Neural cell (in vitro differentiated cells): ENCODE measurements at regions not wholly inside any gene's neighbourhood (a gene's known extent, or its start where the extent isn't known, plus 50 kb on each side); places are given as distances from the start of the nearest gene placed in this dataset.

Source experiments
- EP300 ChIP-seq: fragments of 450-650 bp; conservative IDR thresholded peaks from 2 replicates; pipeline ENCODE4 v1.6.1; 2014; ENCODE audit warnings: antibody characterized with exemption, mild to moderate bottlenecking, moderate library complexity; ENCODE audit not compliant: poor library complexity, severe bottlenecking
- EZH2 ChIP-seq: fragments of 200-600, 300-800 bp; shearing (Covaris generic), sonication (generic); IDR thresholded peaks from 2 replicates; pipeline ENCODE4 v1.6.1; 2014; ENCODE audit warnings: antibody characterized with exemption, low read length, borderline replicate concordance, mild to moderate bottlenecking; ENCODE audit not compliant: insufficient read depth, poor library complexity, severe bottlenecking
- MXI1 ChIP-seq: fragments of 450-650 bp; conservative IDR thresholded peaks from 2 replicates; pipeline ENCODE4 v1.6.1; 2014; ENCODE audit warnings: antibody characterized with exemption, mild to moderate bottlenecking; ENCODE audit not compliant: poor library complexity, severe bottlenecking
- POLR2AphosphoS5 ChIP-seq: IDR thresholded peaks from 2 replicates; pipeline ENCODE4 v1.6.1; 2012
- REST ChIP-seq: IDR thresholded peaks from 2 replicates; pipeline ENCODE4 v1.6.1; 2012; ENCODE audit warnings: borderline replicate concordance
- SMC3 ChIP-seq: fragments of 450-650 bp; conservative IDR thresholded peaks from 2 replicates; pipeline ENCODE4 v1.6.1; 2014; ENCODE audit warnings: antibody characterized with exemption, mild to moderate bottlenecking, moderate library complexity; ENCODE audit not compliant: poor library complexity
- TAF1 ChIP-seq: IDR thresholded peaks from 2 replicates; pipeline ENCODE4 v1.6.1; 2012; ENCODE audit warnings: low read depth
- TF ChIP-seq, protein P1 (sequence below): fragments of 450-650 bp; IDR thresholded peaks from 2 replicates; pipeline ENCODE4 v1.5.1; 2014; ENCODE audit warnings: antibody characterized with exemption, mild to moderate bottlenecking, moderate library complexity; ENCODE audit not compliant: poor library complexity, severe bottlenecking

DNA sequence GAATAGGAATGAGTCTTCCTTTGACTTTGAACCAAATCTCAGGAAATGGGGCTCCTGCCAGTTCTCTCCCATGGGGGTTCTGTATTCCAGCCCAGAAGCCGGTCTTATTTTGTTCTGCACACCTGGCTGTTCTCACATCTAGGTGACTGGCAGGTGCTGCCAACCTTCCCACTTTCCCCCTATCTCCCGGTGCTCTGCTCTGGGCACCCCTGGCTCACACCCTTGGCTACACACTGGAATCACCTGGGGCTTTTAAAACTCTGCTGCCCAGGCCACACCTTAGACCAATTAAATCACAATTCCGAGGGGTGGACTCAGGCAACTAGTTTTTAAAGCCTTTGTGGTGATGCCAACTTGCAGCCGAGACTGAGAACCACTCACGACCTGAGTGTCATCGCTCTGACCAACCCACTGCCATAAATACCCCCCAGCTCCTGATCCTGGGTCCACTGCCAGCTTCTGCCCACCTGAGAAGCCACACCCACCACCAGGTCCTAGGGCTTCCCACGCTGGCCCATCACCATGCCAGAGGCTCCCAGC is 69.2 kb downstream of the KCNF1 start:
- TF ChIP-seq EZH2 (no peak), REST (no peak), POLR2AphosphoS5 (no peak), SMC3 (no peak), EP300 (no peak), MXI1 (no peak), TAF1 (no peak)
- TF ChIP-seq, protein P1, sequence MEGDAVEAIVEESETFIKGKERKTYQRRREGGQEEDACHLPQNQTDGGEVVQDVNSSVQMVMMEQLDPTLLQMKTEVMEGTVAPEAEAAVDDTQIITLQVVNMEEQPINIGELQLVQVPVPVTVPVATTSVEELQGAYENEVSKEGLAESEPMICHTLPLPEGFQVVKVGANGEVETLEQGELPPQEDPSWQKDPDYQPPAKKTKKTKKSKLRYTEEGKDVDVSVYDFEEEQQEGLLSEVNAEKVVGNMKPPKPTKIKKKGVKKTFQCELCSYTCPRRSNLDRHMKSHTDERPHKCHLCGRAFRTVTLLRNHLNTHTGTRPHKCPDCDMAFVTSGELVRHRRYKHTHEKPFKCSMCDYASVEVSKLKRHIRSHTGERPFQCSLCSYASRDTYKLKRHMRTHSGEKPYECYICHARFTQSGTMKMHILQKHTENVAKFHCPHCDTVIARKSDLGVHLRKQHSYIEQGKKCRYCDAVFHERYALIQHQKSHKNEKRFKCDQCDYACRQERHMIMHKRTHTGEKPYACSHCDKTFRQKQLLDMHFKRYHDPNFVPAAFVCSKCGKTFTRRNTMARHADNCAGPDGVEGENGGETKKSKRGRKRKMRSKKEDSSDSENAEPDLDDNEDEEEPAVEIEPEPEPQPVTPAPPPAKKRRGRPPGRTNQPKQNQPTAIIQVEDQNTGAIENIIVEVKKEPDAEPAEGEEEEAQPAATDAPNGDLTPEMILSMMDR: no peak
